ENCODE measurements at regions not wholly inside any gene's neighbourhood (a gene's known extent, or its start where the extent isn't known, plus 50 kb on each side); places are given as distances from the start of the nearest gene placed in this dataset.

- TF ChIP-seq HIC2 (CRISPR knock-in tag; IDR thresholded peaks at IDR 0.05; ENCODE audit: low read depth) (no peak), ZIK1 (CRISPR knock-in tag; IDR thresholded peaks at IDR 0.05; ENCODE audit: borderline replicate concordance, low read depth) (no peak), ERF (CRISPR knock-in tag; IDR thresholded peaks at IDR 0.05) (no peak), ZNF224 (CRISPR knock-in tag; IDR thresholded peaks at IDR 0.05) (no peak), ZBTB14 (CRISPR knock-in tag; IDR thresholded peaks at IDR 0.05) (no peak), ZNF598 (CRISPR knock-in tag; IDR thresholded peaks at IDR 0.05; ENCODE audit: borderline replicate concordance) (no peak), ZNF468 (CRISPR knock-in tag; IDR thresholded peaks at IDR 0.05) (no peak), HINFP (CRISPR knock-in tag; IDR thresholded peaks at IDR 0.05; ENCODE audit: low read depth) (peak; percentile 22; the same call in 1 of the 2 replicates), SNAPC2 (CRISPR knock-in tag; IDR thresholded peaks at IDR 0.05) (no peak), ELF3 (CRISPR knock-in tag; IDR thresholded peaks at IDR 0.05) (peak; percentile 44; the same call in 1 of the 2 replicates), RFXANK (CRISPR knock-in tag; IDR thresholded peaks at IDR 0.05) (no peak), ZMAT5 (CRISPR knock-in tag; IDR thresholded peaks at IDR 0.05; ENCODE audit: borderline replicate concordance, low read depth) (no peak), ZBTB33 (CRISPR knock-in tag; IDR thresholded peaks at IDR 0.05) (peak; percentile 50), ZNF3 (CRISPR knock-in tag; IDR thresholded peaks at IDR 0.05) (no peak), ZNF317 (CRISPR knock-in tag; IDR thresholded peaks at IDR 0.05) (peak; percentile 82; the same call in 1 of the 2 replicates), RXRB (CRISPR knock-in tag; IDR thresholded peaks at IDR 0.05; ENCODE audit: borderline replicate concordance) (peak; percentile 78), GLMP (CRISPR knock-in tag; IDR thresholded peaks at IDR 0.05; ENCODE audit: borderline replicate concordance) (no peak), ARID3A (IDR thresholded peaks at IDR 0.05; ENCODE audit: low read depth, low read length) (peak; percentile 92), NCOA1 (CRISPR knock-in tag; IDR thresholded peaks at IDR 0.05) (no peak)
Observed at GRCh38 chr6:56739836-56740815, 97.4 kb upstream of the DST start (continued).

All from HepG2 (cell line).